Stimulated activated CD4-positive, alpha-beta T cell treated with anti-CD3 and anti-CD28 coated beads, Interleukin-12 subunit alpha, Interleukin-12 subunit beta, amount 100 ng/mL, for 24 hours (primary cell): ENCODE measurements at regions not wholly inside any gene's neighbourhood (a gene's known extent, or its start where the extent isn't known, plus 50 kb on each side); places are given as distances from the start of the nearest gene placed in this dataset.
"Not testable (repeated sequence)": the region's sequence is repeated elsewhere in the genome, so short reads cannot be mapped to it uniquely, and the experiment has no call there.

ENCODE experiments used
- DNase-seq, 2 experiments: peaks; one replicate each; pipeline ENCODE4 v3.0.0-alpha.2; 2020; ENCODE audit warnings: low read depth in 2 of 2

- no peak for DNase-seq
These were observed 91.9 kb upstream of the BCL2L14 start for GRCh38 chr12:11978726-11979384.

- no peak for DNase-seq
These were observed 90.6 kb upstream of the BCL2L14 start for GRCh38 chr12:11980115-11980514.

GRCh38 chr12:11981121-11981733, 89.5 kb upstream of the BCL2L14 start:
- peak in 1 of 2 experiments; percentile 46 for DNase-seq

- no peak for DNase-seq
These were observed 86.3 kb upstream of the BCL2L14 start for GRCh38 chr12:11984417-11984816.

GRCh38 chr12:11986165-11986564, 84.6 kb upstream of the BCL2L14 start:
- no peak for DNase-seq

- DNase-seq = no peak
These were observed 82.8 kb upstream of the BCL2L14 start for GRCh38 chr12:11987901-11988300.

- DNase-seq = no peak
These were observed 79.1 kb upstream of the BCL2L14 start for GRCh38 chr12:11991604-11992003.

GRCh38 chr12:11992515-11992914, 78.2 kb upstream of the BCL2L14 start:
- no peak for DNase-seq

- DNase-seq = not testable (repeated sequence)
These were observed 72.3 kb upstream of the BCL2L14 start for GRCh38 chr12:11998307-11998943.

- no peak for DNase-seq
These were observed 71.8 kb upstream of the BCL2L14 start for GRCh38 chr12:11998944-11999315.

GRCh38 chr12:12003609-12004008, 67.1 kb upstream of the BCL2L14 start:
- no peak for DNase-seq

GRCh38 chr12:12004524-12004923, 66.2 kb upstream of the BCL2L14 start:
- no peak for DNase-seq

GRCh38 chr12:12007001-12007712, 63.6 kb upstream of the BCL2L14 start:
- peak; percentile 60 to 79 for DNase-seq

GRCh38 chr12:12007713-12008231, 63.0 kb upstream of the BCL2L14 start:
- no peak for DNase-seq

GRCh38 chr12:12008232-12008850, 62.4 kb upstream of the BCL2L14 start:
- DNase-seq = peak in 1 of 2 experiments; percentile 45

- DNase-seq = peak in 1 of 2 experiments; percentile 32
These were observed 61.7 kb upstream of the BCL2L14 start for GRCh38 chr12:12008931-12009611.

GRCh38 chr12:12009749-12010276, 60.9 kb upstream of the BCL2L14 start:
- DNase-seq = peak in 1 of 2 experiments; percentile 13

- DNase-seq = peak in 1 of 2 experiments; percentile 63
These were observed 60.3 kb upstream of the BCL2L14 start for GRCh38 chr12:12010277-12011039.

GRCh38 chr12:12011880-12012260, 58.9 kb upstream of the BCL2L14 start:
- DNase-seq = no peak

- no peak for DNase-seq
These were observed 55.6 kb upstream of the BCL2L14 start for GRCh38 chr12:12015073-12015685.
